Right atrium auricular region (tissue), 2 donors: ENCODE measurements at regions not wholly inside any gene's neighbourhood (a gene's known extent, or its start where the extent isn't known, plus 50 kb on each side); places are given as distances from the start of the nearest gene placed in this dataset.

Experiments
- DNase-seq: peaks from one replicate; pipeline ENCODE4 v3.0.0-alpha.2; 2019; ENCODE audit warnings: low spot score
- H3K27ac ChIP-seq, 2 donors: fragments of 200-600 bp; sonication (generic); 1 replicate in 1 of 2; 2 replicates in 1 of 2; pipeline ENCODE4 v1.5.1; 2016 to 2019
- H3K27me3 ChIP-seq, 2 donors: fragments of 200-600 bp; sonication (generic); one replicate each; pipeline versions ENCODE4 v1.5.1 to v1.6.0; 2017 to 2019
- H3K36me3 ChIP-seq: fragments of 200-600 bp; sonication (generic); one replicate; pipeline ENCODE4 v1.5.1; 2016
- H3K4me1 ChIP-seq, 2 donors: fragments of 200-600 bp; sonication (generic); one replicate each; pipeline versions ENCODE4 v1.5.1 to v1.6.0; 2017 to 2019
- H3K4me3 ChIP-seq, 2 donors: fragments of 200-600 bp; sonication (generic); 1 replicate in 1 of 2; 2 replicates in 1 of 2; pipeline ENCODE4 v1.5.1; 2017 to 2019; ENCODE audit warnings: mild to moderate bottlenecking in 1 of 2, moderate library complexity in 1 of 2
- H3K9me3 ChIP-seq, 2 donors: fragments of 200-600 bp; sonication (generic); one replicate each; pipeline ENCODE4 v1.5.1; 2019
- TF ChIP-seq, protein P1 (sequence below), 2 donors: fragments of 200-600 bp; sonication (generic); IDR thresholded peaks; one replicate each; pipeline ENCODE4 v1.5.1; 2019; ENCODE audit warnings: antibody characterized with exemption in 2 of 2

- TF ChIP-seq, protein P1, sequence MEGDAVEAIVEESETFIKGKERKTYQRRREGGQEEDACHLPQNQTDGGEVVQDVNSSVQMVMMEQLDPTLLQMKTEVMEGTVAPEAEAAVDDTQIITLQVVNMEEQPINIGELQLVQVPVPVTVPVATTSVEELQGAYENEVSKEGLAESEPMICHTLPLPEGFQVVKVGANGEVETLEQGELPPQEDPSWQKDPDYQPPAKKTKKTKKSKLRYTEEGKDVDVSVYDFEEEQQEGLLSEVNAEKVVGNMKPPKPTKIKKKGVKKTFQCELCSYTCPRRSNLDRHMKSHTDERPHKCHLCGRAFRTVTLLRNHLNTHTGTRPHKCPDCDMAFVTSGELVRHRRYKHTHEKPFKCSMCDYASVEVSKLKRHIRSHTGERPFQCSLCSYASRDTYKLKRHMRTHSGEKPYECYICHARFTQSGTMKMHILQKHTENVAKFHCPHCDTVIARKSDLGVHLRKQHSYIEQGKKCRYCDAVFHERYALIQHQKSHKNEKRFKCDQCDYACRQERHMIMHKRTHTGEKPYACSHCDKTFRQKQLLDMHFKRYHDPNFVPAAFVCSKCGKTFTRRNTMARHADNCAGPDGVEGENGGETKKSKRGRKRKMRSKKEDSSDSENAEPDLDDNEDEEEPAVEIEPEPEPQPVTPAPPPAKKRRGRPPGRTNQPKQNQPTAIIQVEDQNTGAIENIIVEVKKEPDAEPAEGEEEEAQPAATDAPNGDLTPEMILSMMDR (IDR thresholded peaks at IDR 0.05): no peak
- DNase-seq: no peak
These were observed 258.3 kb downstream of the HAUS1 start for GRCh38 chr18:46362533-46362932.

GRCh38 chr18:46364048-46364447 is 259.9 kb downstream of the HAUS1 start:
- H3K27ac ChIP-seq: no peak overlapping the region
- H3K27me3 ChIP-seq: no peaks in the 10 kb centered on the region
- H3K4me1 ChIP-seq: no peaks in the 10 kb centered on the region
- no peak for DNase-seq
- no peaks in the 10 kb centered on the region for H3K36me3 ChIP-seq
- H3K4me3 ChIP-seq: no peak overlapping the region
- peaks cover 0 to 6% of the 10 kb centered on the region in 2 donors for H3K9me3 ChIP-seq
- TF ChIP-seq, protein P1 (IDR thresholded peaks at IDR 0.05): no peak

More at GRCh38 chr18:46362533-46362932, 258.3 kb downstream of the HAUS1 start:
- no peak overlapping the region for H3K27ac ChIP-seq
- no peaks in the 10 kb centered on the region for H3K36me3 ChIP-seq
- no peaks in the 10 kb centered on the region for H3K27me3 ChIP-seq
- no peaks in the 10 kb centered on the region for H3K4me1 ChIP-seq
- peaks cover 0 to 6% of the 10 kb centered on the region in 2 donors for H3K9me3 ChIP-seq
- H3K4me3 ChIP-seq: no peak overlapping the region

- TF ChIP-seq, protein P1 (IDR thresholded peaks at IDR 0.05): no peak
- H3K27me3 ChIP-seq: no peaks in the 10 kb centered on the region
- no peaks in the 10 kb centered on the region for H3K36me3 ChIP-seq
- H3K27ac ChIP-seq: no peak overlapping the region
- no peaks in the 10 kb centered on the region for H3K4me1 ChIP-seq
- H3K9me3 ChIP-seq: no peaks in the 10 kb centered on the region
- no peak for DNase-seq
- H3K4me3 ChIP-seq: no peak overlapping the region
These were observed 262.0 kb downstream of the HAUS1 start for GRCh38 chr18:46366201-46366600.

DNA sequence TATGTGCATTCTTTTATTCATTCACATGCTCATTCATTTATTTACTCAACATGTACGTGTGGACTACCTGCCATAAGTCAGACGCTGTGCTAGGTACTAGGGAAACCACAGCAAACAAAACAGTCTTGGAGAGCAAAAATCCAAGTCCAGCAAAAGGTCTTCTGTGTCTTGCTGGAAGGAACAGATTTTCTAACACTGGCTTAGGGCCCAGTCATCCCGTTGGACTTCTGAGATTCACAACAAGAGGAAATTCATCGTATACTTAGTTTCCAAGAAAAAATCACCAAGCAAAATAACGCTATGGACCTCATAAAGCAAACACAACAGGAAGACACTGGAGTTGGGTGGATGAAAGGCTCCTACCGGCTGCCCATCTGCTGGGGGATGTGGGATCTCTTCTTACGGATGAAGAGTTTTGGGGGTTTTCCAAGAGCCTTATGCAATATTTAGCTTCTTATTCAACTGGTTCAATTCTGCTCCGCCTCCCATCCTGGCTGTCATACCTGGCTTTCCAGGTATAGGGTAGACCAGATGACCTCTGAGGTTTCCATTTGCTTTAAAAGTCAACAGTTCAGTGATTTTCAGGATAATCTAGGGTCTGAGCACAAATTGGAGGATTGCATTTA is 262.7 kb downstream of the HAUS1 start:
- no peaks in the 10 kb centered on the region for H3K4me1 ChIP-seq
- H3K9me3 ChIP-seq: no peaks in the 10 kb centered on the region
- H3K4me3 ChIP-seq: no peak overlapping the region
- H3K27ac ChIP-seq: no peak overlapping the region
- no peaks in the 10 kb centered on the region for H3K27me3 ChIP-seq
- DNase-seq: no peak
- no peaks in the 10 kb centered on the region for H3K36me3 ChIP-seq
- TF ChIP-seq, protein P1 (IDR thresholded peaks at IDR 0.05): no peak

DNA sequence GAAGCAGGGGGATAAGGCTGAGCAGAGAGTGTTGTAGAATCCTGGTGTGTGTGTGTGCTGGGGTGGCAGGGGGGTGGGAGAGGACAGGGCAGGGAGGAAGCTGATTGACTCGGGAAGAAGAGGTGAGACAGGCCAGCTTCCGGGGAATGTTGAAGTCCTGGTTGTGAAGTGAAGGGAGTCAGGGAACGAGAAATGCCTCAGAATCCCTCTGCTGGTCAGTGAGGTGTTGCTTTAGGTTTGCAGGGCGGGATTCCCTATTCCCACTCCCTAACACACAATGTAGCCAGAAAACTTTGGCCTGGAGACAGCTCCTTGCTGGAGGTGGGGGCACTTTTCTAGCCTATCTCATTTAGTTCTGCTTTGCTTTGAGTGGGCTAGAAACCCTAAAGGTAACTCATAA is 265.1 kb downstream of the HAUS1 start:
- H3K27ac ChIP-seq: no peak overlapping the region
- TF ChIP-seq, protein P1 (IDR thresholded peaks at IDR 0.05): no peak

DNA sequence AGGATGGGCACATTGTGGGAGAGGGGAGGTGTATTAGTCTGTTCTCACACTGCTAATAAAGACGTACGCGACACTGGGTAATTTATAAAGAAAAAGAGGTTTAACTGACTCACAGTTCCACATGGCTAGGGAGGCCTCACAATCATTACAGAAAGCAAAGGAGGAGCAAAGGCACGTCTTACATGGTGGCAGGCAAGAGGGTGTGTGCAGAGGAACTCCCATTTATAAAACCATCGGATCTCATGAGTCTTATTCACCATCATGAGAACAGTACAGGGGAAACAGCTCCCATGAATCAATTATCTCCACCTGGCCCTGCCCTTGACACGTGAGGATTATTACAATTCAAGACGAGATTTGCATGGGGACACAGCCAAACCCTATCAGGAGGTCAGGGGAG is 266.7 kb downstream of the HAUS1 start:
- Histone ChIP-seq H3K27ac (no peak overlapping the region), H3K4me3 (no peak overlapping the region), H3K36me3 (no peaks in the 10 kb centered on the region), H3K27me3 (no peaks in the 10 kb centered on the region), H3K9me3 (no peaks in the 10 kb centered on the region), H3K4me1 (no peaks in the 10 kb centered on the region)
- TF ChIP-seq, protein P1 (IDR thresholded peaks at IDR 0.05): no peak
- no peak for DNase-seq

More for the DNA sequence above, 265.1 kb downstream of the HAUS1 start:
- no peaks in the 10 kb centered on the region for H3K9me3 ChIP-seq
- no peak for DNase-seq
- no peaks in the 10 kb centered on the region for H3K36me3 ChIP-seq
- no peak overlapping the region for H3K4me3 ChIP-seq
- H3K27me3 ChIP-seq: no peaks in the 10 kb centered on the region
- no peaks in the 10 kb centered on the region for H3K4me1 ChIP-seq
